Breast epithelium (tissue), 3 donors: ENCODE measurements at regions not wholly inside any gene's neighbourhood (a gene's known extent, or its start where the extent isn't known, plus 50 kb on each side); places are given as distances from the start of the nearest gene placed in this dataset.

ENCODE experiments used
- CTCF ChIP-seq, 3 donors: fragments of 450-650 bp; IDR thresholded peaks; one replicate each; pipeline ENCODE4 v1.5.1; 2016 to 2017; ENCODE audit warnings: antibody characterized with exemption in 3 of 3, mild to moderate bottlenecking in 3 of 3, moderate library complexity in 3 of 3
- POLR2A ChIP-seq: fragments of 450-650 bp; IDR thresholded peaks from one replicate; pipeline ENCODE4 v1.6.1; 2016; ENCODE audit warnings: antibody characterized with exemption, mild to moderate bottlenecking, moderate library complexity

- TF ChIP-seq CTCF (IDR thresholded peaks at IDR 0.05): no peak
- no peak for TF ChIP-seq POLR2A
These were observed 1062.5 kb upstream of the PCDH9 start for GRCh38 chr13:68292601-68293000.
